HepG2 (cell line): ENCODE measurements at regions not wholly inside any gene's neighbourhood (a gene's known extent, or its start where the extent isn't known, plus 50 kb on each side); places are given as distances from the start of the nearest gene placed in this dataset.

Source experiments
- DRAP1 ChIP-seq: IDR thresholded peaks from 2 replicates; pipeline ENCODE4 v1.6.1; 2016; ENCODE audit warnings: missing genetic modification reagents, missing compliant biosample characterization
- FOXC1 ChIP-seq: sonication (generic); formaldehyde crosslinking; IDR thresholded peaks from 2 replicates; pipeline ENCODE4 v1.8.0; 2022; ENCODE audit warnings: mild to moderate bottlenecking, missing genetic modification reagents, borderline replicate concordance
- JUN ChIP-seq: sonication (generic); formaldehyde crosslinking; IDR thresholded peaks from 2 replicates; pipeline ENCODE4 v1.4.0; 2020; ENCODE audit warnings: mild to moderate bottlenecking, missing genetic modification reagents
- JUND ChIP-seq: sonication (generic); formaldehyde crosslinking; IDR thresholded peaks from 2 replicates; pipeline ENCODE4 v1.8.0; 2022; ENCODE audit warnings: mild to moderate bottlenecking, missing genetic modification reagents
- KDM4B ChIP-seq: sonication (generic); formaldehyde crosslinking; IDR thresholded peaks from 2 replicates; pipeline ENCODE4 v1.4.0; 2020; ENCODE audit warnings: missing genetic modification reagents
- MTA1 ChIP-seq: sonication (generic); formaldehyde crosslinking; IDR thresholded peaks from 2 replicates; pipeline ENCODE4 v1.4.0; 2020; ENCODE audit warnings: missing genetic modification reagents, mild to moderate bottlenecking, borderline replicate concordance
- PITX1 ChIP-seq: sonication (generic); formaldehyde crosslinking; IDR thresholded peaks from 2 replicates; pipeline ENCODE4 v1.5.1; 2020; ENCODE audit warnings: mild to moderate bottlenecking, missing genetic modification reagents
- ZMYM3 ChIP-seq: sonication (generic); formaldehyde crosslinking; IDR thresholded peaks from 2 replicates; pipeline ENCODE4 v1.5.1; 2020; ENCODE audit warnings: mild to moderate bottlenecking, missing genetic modification reagents
- ZSCAN9 ChIP-seq: IDR thresholded peaks from 2 replicates; pipeline ENCODE4 v1.6.1; 2016; ENCODE audit warnings: borderline replicate concordance
- TF ChIP-seq, protein P1 (sequence below): sonication (generic); formaldehyde crosslinking; conservative IDR thresholded peaks from 2 replicates; pipeline ENCODE4 v1.4.0; 2020; ENCODE audit warnings: missing genetic modification reagents
- TF ChIP-seq, protein P2 (sequence below): sonication (generic); formaldehyde crosslinking; IDR thresholded peaks from 2 replicates; pipeline ENCODE4 v1.4.0; 2020; ENCODE audit warnings: missing genetic modification reagents

- TF ChIP-seq, protein P1, sequence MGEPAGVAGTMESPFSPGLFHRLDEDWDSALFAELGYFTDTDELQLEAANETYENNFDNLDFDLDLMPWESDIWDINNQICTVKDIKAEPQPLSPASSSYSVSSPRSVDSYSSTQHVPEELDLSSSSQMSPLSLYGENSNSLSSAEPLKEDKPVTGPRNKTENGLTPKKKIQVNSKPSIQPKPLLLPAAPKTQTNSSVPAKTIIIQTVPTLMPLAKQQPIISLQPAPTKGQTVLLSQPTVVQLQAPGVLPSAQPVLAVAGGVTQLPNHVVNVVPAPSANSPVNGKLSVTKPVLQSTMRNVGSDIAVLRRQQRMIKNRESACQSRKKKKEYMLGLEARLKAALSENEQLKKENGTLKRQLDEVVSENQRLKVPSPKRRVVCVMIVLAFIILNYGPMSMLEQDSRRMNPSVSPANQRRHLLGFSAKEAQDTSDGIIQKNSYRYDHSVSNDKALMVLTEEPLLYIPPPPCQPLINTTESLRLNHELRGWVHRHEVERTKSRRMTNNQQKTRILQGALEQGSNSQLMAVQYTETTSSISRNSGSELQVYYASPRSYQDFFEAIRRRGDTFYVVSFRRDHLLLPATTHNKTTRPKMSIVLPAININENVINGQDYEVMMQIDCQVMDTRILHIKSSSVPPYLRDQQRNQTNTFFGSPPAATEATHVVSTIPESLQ (CRISPR knock-in tag): 0 out of 2 replicates have a peak, but pooled peaks have one; percentile 79
- TF ChIP-seq, protein P2, sequence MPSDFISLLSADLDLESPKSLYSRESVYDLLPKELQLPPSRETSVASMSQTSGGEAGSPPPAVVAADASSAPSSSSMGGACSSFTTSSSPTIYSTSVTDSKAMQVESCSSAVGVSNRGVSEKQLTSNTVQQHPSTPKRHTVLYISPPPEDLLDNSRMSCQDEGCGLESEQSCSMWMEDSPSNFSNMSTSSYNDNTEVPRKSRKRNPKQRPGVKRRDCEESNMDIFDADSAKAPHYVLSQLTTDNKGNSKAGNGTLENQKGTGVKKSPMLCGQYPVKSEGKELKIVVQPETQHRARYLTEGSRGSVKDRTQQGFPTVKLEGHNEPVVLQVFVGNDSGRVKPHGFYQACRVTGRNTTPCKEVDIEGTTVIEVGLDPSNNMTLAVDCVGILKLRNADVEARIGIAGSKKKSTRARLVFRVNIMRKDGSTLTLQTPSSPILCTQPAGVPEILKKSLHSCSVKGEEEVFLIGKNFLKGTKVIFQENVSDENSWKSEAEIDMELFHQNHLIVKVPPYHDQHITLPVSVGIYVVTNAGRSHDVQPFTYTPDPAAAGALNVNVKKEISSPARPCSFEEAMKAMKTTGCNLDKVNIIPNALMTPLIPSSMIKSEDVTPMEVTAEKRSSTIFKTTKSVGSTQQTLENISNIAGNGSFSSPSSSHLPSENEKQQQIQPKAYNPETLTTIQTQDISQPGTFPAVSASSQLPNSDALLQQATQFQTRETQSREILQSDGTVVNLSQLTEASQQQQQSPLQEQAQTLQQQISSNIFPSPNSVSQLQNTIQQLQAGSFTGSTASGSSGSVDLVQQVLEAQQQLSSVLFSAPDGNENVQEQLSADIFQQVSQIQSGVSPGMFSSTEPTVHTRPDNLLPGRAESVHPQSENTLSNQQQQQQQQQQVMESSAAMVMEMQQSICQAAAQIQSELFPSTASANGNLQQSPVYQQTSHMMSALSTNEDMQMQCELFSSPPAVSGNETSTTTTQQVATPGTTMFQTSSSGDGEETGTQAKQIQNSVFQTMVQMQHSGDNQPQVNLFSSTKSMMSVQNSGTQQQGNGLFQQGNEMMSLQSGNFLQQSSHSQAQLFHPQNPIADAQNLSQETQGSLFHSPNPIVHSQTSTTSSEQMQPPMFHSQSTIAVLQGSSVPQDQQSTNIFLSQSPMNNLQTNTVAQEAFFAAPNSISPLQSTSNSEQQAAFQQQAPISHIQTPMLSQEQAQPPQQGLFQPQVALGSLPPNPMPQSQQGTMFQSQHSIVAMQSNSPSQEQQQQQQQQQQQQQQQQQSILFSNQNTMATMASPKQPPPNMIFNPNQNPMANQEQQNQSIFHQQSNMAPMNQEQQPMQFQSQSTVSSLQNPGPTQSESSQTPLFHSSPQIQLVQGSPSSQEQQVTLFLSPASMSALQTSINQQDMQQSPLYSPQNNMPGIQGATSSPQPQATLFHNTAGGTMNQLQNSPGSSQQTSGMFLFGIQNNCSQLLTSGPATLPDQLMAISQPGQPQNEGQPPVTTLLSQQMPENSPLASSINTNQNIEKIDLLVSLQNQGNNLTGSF (CRISPR knock-in tag): peak; percentile 99
- TF ChIP-seq KDM4B (CRISPR knock-in tag): peak; percentile 85
- TF ChIP-seq JUN (CRISPR knock-in tag): peak; percentile 73; the same call in 1 of the 2 replicates
- peak; percentile 73; the same call in 1 of the 2 replicates for TF ChIP-seq MTA1
- TF ChIP-seq PITX1: no peak
- TF ChIP-seq JUND (CRISPR knock-in tag): peak; percentile 70
- TF ChIP-seq ZSCAN9 (CRISPR knock-in tag): peak; percentile 97
- peak; percentile 17 for TF ChIP-seq ZMYM3 (CRISPR knock-in tag)
- TF ChIP-seq DRAP1 (CRISPR knock-in tag): peak; percentile 79
- peak; percentile 85 for TF ChIP-seq FOXC1 (CRISPR knock-in tag)
These were observed 62.1 kb downstream of the C9orf50 start (continued) for GRCh38 chr9:129558551-129559505.
